ENCODE measurements at regions not wholly inside any gene's neighbourhood (a gene's known extent, or its start where the extent isn't known, plus 50 kb on each side); places are given as distances from the start of the nearest gene placed in this dataset.

GRCh38 chr4:162323919-162324318 is 160.1 kb upstream of the FSTL5 start:
- Histone ChIP-seq H3K27ac (ENCODE audit: low read depth) (no peak overlapping the region), H4K20me1 (replicated peaks; ENCODE audit: insufficient read depth) (no peaks in the 10 kb centered on the region), H3K4me1 (ENCODE audit: insufficient read depth) (no peaks in the 10 kb centered on the region), H3K27me3 (ENCODE audit: insufficient read depth) (no peaks in the 10 kb centered on the region), H3K9me2 (ENCODE audit: insufficient read depth) (peaks cover 8% of the 10 kb centered on the region; the same call in 1 of the 2 replicates), H3K79me2 (replicated peaks; ENCODE audit: insufficient read depth) (no peaks in the 10 kb centered on the region), H2AFZ (no peak overlapping the region), H3F3A (replicated peaks; ENCODE audit: low read depth) (no peaks in the 10 kb centered on the region), H3K4me2 (no peak overlapping the region), H3K36me3 (ENCODE audit: insufficient read depth) (no peaks in the 10 kb centered on the region), H3K4me3 (no peak overlapping the region)
- no peak for TF ChIP-seq CREB1 (CRISPR knock-in tag; IDR thresholded peaks at IDR 0.05; ENCODE audit: low read depth)
- no peak for TF ChIP-seq REST (IDR thresholded peaks at IDR 0.05; ENCODE audit: unreplicated experiment)
- TF ChIP-seq ZNF114 (CRISPR knock-in tag; IDR thresholded peaks at IDR 0.05), result no peak
- no peak for TF ChIP-seq EZH2phosphoT487 (IDR thresholded peaks at IDR 0.05; ENCODE audit: unreplicated experiment)
- TF ChIP-seq ZNF331 (CRISPR knock-in tag; IDR thresholded peaks at IDR 0.05; ENCODE audit: low read depth), result no peak
- TF ChIP-seq ZNF462 (CRISPR knock-in tag; IDR thresholded peaks at IDR 0.05), result no peak
- TF ChIP-seq JUNB (IDR thresholded peaks at IDR 0.05; ENCODE audit: unreplicated experiment), result no peak
- TF ChIP-seq POLR2AphosphoS5 (IDR thresholded peaks at IDR 0.05; ENCODE audit: low read depth), result no peak
- TF ChIP-seq STAT1 (IDR thresholded peaks at IDR 0.05; ENCODE audit: unreplicated experiment), result no peak
- Mint-ChIP-seq H3K4me1 (peaks cover 3% of the 10 kb centered on the region; the same call in 2 of the 3 replicates), H3K27ac (no peak overlapping the region), H3K27me3 (ENCODE audit: insufficient read depth, low read depth, poor library complexity) (no peaks in the 10 kb centered on the region), H3K9me3 (no peaks in the 10 kb centered on the region), H3K36me3 (ENCODE audit: low read depth) (no peaks in the 10 kb centered on the region), H3K4me3 (no peak overlapping the region)
- ATAC-seq (no peak), DNase-seq (ENCODE audit: low spot score) (no peak)
